HEK293 (cell line): ENCODE measurements at regions not wholly inside any gene's neighbourhood (a gene's known extent, or its start where the extent isn't known, plus 50 kb on each side); places are given as distances from the start of the nearest gene placed in this dataset.

ENCODE experiments used
- CTCF ChIA-PET: fragments of 350-600 bp; formaldehyde crosslinking; extraction: SDS; loops from one replicate; lab custom pipeline; 2021; ENCODE audit warnings: antibody characterized with exemption; lab: Yijun Ruan, JAX
- POLR2A ChIA-PET: fragments of 300-600 bp; formaldehyde crosslinking; extraction: SDS; loops from one replicate; lab custom pipeline; 2020; ENCODE audit warnings: antibody characterized with exemption, inconsistent platforms; lab: Yijun Ruan, JAX
- H3K27ac ChIP-seq: fragments of 200-500 bp; sonication (Bioruptor generic); 2 replicates; pipeline ENCODE4 v1.5.1; 2014; ENCODE audit warnings: low read depth, low read length, control low read depth, inconsistent platforms; ENCODE audit errors: extremely low read depth
- H3K36me3 ChIP-seq, 2 experiments: fragments of 200-500 bp in 1 of 2; sonication (Bioruptor generic) in 1 of 2; 1 replicate in 1 of 2; 2 replicates in 1 of 2; pipeline ENCODE4 v1.5.1; 2014 to 2017; ENCODE audit warnings: inconsistent platforms in 2 of 2, low read length in 2 of 2; ENCODE audit not compliant: control insufficient read depth in 2 of 2, insufficient read depth in 1 of 2
- H3K4me1 ChIP-seq: fragments of 200-500 bp; sonication (Bioruptor generic); 2 replicates; pipeline ENCODE4 v1.5.1; 2014; ENCODE audit warnings: mild to moderate bottlenecking, low read length, inconsistent platforms; ENCODE audit not compliant: control insufficient read depth, insufficient read depth
- H3K4me3 ChIP-seq: 2 replicates; pipeline ENCODE4 v1.5.1; 2011; ENCODE audit warnings: low read depth, mild to moderate bottlenecking, control low read depth, low read length, moderate library complexity
- H3K9me3 ChIP-seq: fragments of 200-500 bp; sonication (Bioruptor generic); 2 replicates; pipeline ENCODE4 v1.5.1; 2014; ENCODE audit warnings: low read depth, low read length, inconsistent platforms; ENCODE audit not compliant: control insufficient read depth, insufficient read depth
- GLI2 ChIP-seq: fragments of 450-650 bp; formaldehyde crosslinking; IDR thresholded peaks from 2 replicates; pipeline ENCODE4; 2017; ENCODE audit warnings: missing biosample characterization, missing genetic modification characterization, low read depth, borderline replicate concordance
- GLI4 ChIP-seq: fragments of 450-650 bp; formaldehyde crosslinking; IDR thresholded peaks from 2 replicates; pipeline ENCODE4 v1.5.1; 2016; ENCODE audit warnings: missing biosample characterization, missing genetic modification characterization
- GLIS2 ChIP-seq: fragments of 450-650 bp; formaldehyde crosslinking; IDR thresholded peaks from 2 replicates; pipeline ENCODE4 v1.5.1; 2016; ENCODE audit warnings: missing biosample characterization, missing genetic modification characterization
- MEIS1 ChIP-seq: sonication (generic); formaldehyde crosslinking; IDR thresholded peaks from 2 replicates; pipeline ENCODE4 v1.8.1; 2022; ENCODE audit warnings: missing genetic modification reagents, mild to moderate bottlenecking, borderline replicate concordance
- MYNN ChIP-seq: fragments of 450-650 bp; formaldehyde crosslinking; IDR thresholded peaks from 2 replicates; pipeline ENCODE4 v1.5.1; 2016; ENCODE audit warnings: missing biosample characterization, missing genetic modification characterization, borderline replicate concordance
- ZBTB11 ChIP-seq: fragments of 450-650 bp; formaldehyde crosslinking; conservative IDR thresholded peaks from 2 replicates; pipeline ENCODE4 v1.5.1; 2016; ENCODE audit warnings: low read depth, missing biosample characterization, missing genetic modification characterization
- ZBTB17 ChIP-seq: fragments of 450-650 bp; formaldehyde crosslinking; IDR thresholded peaks from 2 replicates; pipeline ENCODE4 v1.5.1; 2016; ENCODE audit warnings: missing biosample characterization, missing genetic modification characterization
- ZNF121 ChIP-seq: fragments of 450-650 bp; formaldehyde crosslinking; IDR thresholded peaks from 2 replicates; pipeline ENCODE4 v1.5.1; 2016; ENCODE audit warnings: missing biosample characterization, missing genetic modification characterization
- ZNF16 ChIP-seq: fragments of 450-650 bp; formaldehyde crosslinking; IDR thresholded peaks from 2 replicates; pipeline ENCODE4 v1.5.1; 2016; ENCODE audit warnings: low read depth, missing biosample characterization, missing genetic modification characterization
- ZNF292 ChIP-seq: fragments of 450-650 bp; formaldehyde crosslinking; IDR thresholded peaks from 2 replicates; pipeline ENCODE4 v1.5.1; 2016; ENCODE audit warnings: low read depth, missing biosample characterization, missing genetic modification characterization, borderline replicate concordance
- ZNF335 ChIP-seq: fragments of 450-650 bp; formaldehyde crosslinking; conservative IDR thresholded peaks from 2 replicates; pipeline ENCODE4 v1.5.1; 2016; ENCODE audit warnings: missing biosample characterization, missing genetic modification characterization
- ZNF416 ChIP-seq: fragments of 450-650 bp; formaldehyde crosslinking; IDR thresholded peaks from 2 replicates; pipeline ENCODE4 v1.5.1; 2016; ENCODE audit warnings: missing biosample characterization, missing genetic modification characterization
- ZNF426 ChIP-seq: fragments of 450-650 bp; formaldehyde crosslinking; IDR thresholded peaks from 2 replicates; pipeline ENCODE4 v1.5.1; 2017; ENCODE audit warnings: missing biosample characterization, missing genetic modification characterization, mild to moderate bottlenecking, inconsistent platforms, moderate library complexity
- ZNF48 ChIP-seq: fragments of 450-650 bp; formaldehyde crosslinking; IDR thresholded peaks from 2 replicates; pipeline ENCODE4 v1.5.1; 2016; ENCODE audit warnings: missing biosample characterization, missing genetic modification characterization
- ZNF558 ChIP-seq: fragments of 450-650 bp; formaldehyde crosslinking; IDR thresholded peaks from 2 replicates; pipeline ENCODE4 v1.5.1; 2016; ENCODE audit warnings: missing biosample characterization, missing genetic modification characterization
- ZNF629 ChIP-seq: fragments of 450-650 bp; formaldehyde crosslinking; IDR thresholded peaks from 2 replicates; pipeline ENCODE4 v1.5.1; 2017; ENCODE audit warnings: missing biosample characterization, missing genetic modification characterization
- ZNF704 ChIP-seq: fragments of 450-650 bp; formaldehyde crosslinking; IDR thresholded peaks from 2 replicates; pipeline ENCODE4 v1.5.1; 2016; ENCODE audit warnings: missing biosample characterization, missing genetic modification characterization
- ZNF707 ChIP-seq: fragments of 450-650 bp; formaldehyde crosslinking; IDR thresholded peaks from 2 replicates; pipeline ENCODE4 v1.5.1; 2016; ENCODE audit warnings: missing biosample characterization, missing genetic modification characterization
- TF ChIP-seq, protein P1 (sequence below): IDR thresholded peaks from 2 replicates; pipeline ENCODE4 v1.6.1; 2011; ENCODE audit warnings: mild to moderate bottlenecking, low read depth, low read length, borderline replicate concordance
- TF ChIP-seq, protein P2 (sequence below): fragments of 450-650 bp; formaldehyde crosslinking; IDR thresholded peaks from 2 replicates; pipeline ENCODE4 v1.5.1; 2016; ENCODE audit warnings: missing biosample characterization, missing genetic modification characterization
- TF ChIP-seq, protein P3 (sequence below): fragments of 450-650 bp; formaldehyde crosslinking; IDR thresholded peaks from 2 replicates; pipeline ENCODE4 v1.5.0; 2017; ENCODE audit warnings: missing biosample characterization, missing genetic modification characterization, borderline replicate concordance
- TF ChIP-seq, protein P4 (sequence below): fragments of 450-650 bp; formaldehyde crosslinking; IDR thresholded peaks from 2 replicates; pipeline ENCODE4 v1.5.1; 2016; ENCODE audit warnings: missing biosample characterization, missing genetic modification characterization

DNA sequence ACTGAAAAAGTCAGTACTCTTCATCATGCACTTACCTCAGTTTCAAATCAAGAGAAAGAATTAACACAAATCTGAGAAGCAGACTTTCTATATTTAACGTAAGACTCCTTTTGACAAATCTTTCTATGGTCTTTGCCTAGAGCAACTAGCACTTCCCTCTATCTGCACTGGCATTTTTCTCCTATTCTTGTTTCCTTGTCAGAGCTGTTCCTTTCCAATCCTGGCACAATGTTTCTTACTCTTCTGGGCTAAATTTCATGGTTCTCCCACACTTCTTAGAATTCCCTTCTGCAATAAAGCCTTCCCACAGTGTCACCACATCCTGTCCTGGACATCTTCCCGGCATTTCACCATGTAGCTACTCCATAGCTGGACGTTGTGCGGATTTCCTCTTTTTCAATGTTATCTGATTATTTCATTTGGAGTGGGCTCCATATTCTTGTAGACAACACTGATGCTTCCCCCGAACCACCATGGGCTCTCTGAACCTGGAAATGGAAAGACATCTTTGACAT, 144.7 kb upstream of the CTNNA2 start (continued):
- TF ChIP-seq, protein P1, sequence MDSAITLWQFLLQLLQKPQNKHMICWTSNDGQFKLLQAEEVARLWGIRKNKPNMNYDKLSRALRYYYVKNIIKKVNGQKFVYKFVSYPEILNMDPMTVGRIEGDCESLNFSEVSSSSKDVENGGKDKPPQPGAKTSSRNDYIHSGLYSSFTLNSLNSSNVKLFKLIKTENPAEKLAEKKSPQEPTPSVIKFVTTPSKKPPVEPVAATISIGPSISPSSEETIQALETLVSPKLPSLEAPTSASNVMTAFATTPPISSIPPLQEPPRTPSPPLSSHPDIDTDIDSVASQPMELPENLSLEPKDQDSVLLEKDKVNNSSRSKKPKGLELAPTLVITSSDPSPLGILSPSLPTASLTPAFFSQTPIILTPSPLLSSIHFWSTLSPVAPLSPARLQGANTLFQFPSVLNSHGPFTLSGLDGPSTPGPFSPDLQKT = no peak
- TF ChIP-seq GLIS2 (tag by site-specific recombination) (no peak), GLI4 (tag by site-specific recombination) (no peak)
- TF ChIP-seq, all 188 proteins: peak for 0

DNA sequence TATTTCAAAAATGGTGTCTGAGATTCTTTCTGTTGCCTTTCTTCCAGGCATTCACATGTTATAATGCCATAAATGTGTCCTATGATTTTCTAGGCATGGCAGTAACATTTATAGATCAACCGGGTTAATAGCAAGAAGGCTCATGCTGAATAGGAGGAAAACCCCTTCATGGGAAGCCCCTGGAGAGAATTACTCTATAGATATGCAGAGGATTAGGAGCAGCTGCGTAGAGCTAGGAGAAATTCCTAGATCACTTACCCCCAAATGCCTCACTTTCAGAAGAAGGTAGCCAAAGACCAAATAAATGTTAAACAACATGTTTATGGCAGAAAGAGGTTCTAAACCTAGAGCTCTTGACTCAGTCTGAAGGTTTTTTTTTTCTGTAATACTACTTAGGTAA, 153.4 kb upstream of the CTNNA2 start:
- Histone ChIP-seq H3K27ac (no peak overlapping the region), H3K9me3 (no peaks in the 10 kb centered on the region)
- no peak for TF ChIP-seq ZNF16 (tag by site-specific recombination)
- TF ChIP-seq ZNF335 = no peak
- TF ChIP-seq, protein P2, sequence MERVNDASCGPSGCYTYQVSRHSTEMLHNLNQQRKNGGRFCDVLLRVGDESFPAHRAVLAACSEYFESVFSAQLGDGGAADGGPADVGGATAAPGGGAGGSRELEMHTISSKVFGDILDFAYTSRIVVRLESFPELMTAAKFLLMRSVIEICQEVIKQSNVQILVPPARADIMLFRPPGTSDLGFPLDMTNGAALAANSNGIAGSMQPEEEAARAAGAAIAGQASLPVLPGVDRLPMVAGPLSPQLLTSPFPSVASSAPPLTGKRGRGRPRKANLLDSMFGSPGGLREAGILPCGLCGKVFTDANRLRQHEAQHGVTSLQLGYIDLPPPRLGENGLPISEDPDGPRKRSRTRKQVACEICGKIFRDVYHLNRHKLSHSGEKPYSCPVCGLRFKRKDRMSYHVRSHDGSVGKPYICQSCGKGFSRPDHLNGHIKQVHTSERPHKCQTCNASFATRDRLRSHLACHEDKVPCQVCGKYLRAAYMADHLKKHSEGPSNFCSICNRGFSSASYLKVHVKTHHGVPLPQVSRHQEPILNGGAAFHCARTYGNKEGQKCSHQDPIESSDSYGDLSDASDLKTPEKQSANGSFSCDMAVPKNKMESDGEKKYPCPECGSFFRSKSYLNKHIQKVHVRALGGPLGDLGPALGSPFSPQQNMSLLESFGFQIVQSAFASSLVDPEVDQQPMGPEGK (tag by site-specific recombination) = no peak
- TF ChIP-seq, all 188 proteins: peak for 0
- ChIA-PET CTCF (no interaction called here), POLR2A (no interaction called here)
- no peak overlapping the region for H3K4me3 ChIP-seq
- no peaks in the 10 kb centered on the region for H3K4me1 ChIP-seq
- H3K36me3 ChIP-seq = no peaks in the 10 kb centered on the region

GRCh38 chr2:79355569-79355968, 157.3 kb upstream of the CTNNA2 start:
- Histone ChIP-seq H3K4me3 (no peak overlapping the region), H3K36me3 (no peaks in the 10 kb centered on the region), H3K4me1 (no peaks in the 10 kb centered on the region), H3K27ac (no peak overlapping the region), H3K9me3 (no peaks in the 10 kb centered on the region)
- ChIA-PET CTCF (no interaction called here), POLR2A (no interaction called here)
- TF ChIP-seq ZNF629 (tag by site-specific recombination) = no peak
- TF ChIP-seq ZBTB17 (tag by site-specific recombination) = no peak
- no peak for TF ChIP-seq MYNN
- no peak for TF ChIP-seq ZNF426 (tag by site-specific recombination)
- TF ChIP-seq, protein P3, sequence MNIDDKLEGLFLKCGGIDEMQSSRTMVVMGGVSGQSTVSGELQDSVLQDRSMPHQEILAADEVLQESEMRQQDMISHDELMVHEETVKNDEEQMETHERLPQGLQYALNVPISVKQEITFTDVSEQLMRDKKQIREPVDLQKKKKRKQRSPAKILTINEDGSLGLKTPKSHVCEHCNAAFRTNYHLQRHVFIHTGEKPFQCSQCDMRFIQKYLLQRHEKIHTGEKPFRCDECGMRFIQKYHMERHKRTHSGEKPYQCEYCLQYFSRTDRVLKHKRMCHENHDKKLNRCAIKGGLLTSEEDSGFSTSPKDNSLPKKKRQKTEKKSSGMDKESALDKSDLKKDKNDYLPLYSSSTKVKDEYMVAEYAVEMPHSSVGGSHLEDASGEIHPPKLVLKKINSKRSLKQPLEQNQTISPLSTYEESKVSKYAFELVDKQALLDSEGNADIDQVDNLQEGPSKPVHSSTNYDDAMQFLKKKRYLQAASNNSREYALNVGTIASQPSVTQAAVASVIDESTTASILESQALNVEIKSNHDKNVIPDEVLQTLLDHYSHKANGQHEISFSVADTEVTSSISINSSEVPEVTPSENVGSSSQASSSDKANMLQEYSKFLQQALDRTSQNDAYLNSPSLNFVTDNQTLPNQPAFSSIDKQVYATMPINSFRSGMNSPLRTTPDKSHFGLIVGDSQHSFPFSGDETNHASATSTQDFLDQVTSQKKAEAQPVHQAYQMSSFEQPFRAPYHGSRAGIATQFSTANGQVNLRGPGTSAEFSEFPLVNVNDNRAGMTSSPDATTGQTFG (tag by site-specific recombination) = no peak
- TF ChIP-seq GLI2 = no peak
- no peak for TF ChIP-seq ZNF48 (tag by site-specific recombination)
- TF ChIP-seq, protein P4, sequence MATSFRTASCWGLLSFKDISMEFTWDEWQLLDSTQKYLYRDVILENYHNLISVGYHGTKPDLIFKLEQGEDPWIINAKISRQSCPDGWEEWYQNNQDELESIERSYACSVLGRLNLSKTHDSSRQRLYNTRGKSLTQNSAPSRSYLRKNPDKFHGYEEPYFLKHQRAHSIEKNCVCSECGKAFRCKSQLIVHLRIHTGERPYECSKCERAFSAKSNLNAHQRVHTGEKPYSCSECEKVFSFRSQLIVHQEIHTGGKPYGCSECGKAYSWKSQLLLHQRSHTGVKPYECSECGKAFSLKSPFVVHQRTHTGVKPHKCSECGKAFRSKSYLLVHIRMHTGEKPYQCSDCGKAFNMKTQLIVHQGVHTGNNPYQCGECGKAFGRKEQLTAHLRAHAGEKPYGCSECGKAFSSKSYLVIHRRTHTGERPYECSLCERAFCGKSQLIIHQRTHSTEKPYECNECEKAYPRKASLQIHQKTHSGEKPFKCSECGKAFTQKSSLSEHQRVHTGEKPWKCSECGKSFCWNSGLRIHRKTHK (tag by site-specific recombination) = no peak
- TF ChIP-seq ZNF707 (tag by site-specific recombination) = no peak
- TF ChIP-seq ZNF416 (tag by site-specific recombination) = no peak
- no peak for TF ChIP-seq MEIS1 (CRISPR knock-in tag)
- TF ChIP-seq ZNF558 (tag by site-specific recombination) = no peak
- no peak for TF ChIP-seq ZNF704 (tag by site-specific recombination)
- TF ChIP-seq GLI4 (tag by site-specific recombination) = no peak
- TF ChIP-seq ZNF121 (tag by site-specific recombination) = no peak
- TF ChIP-seq ZNF292 = no peak
- no peak for TF ChIP-seq ZBTB11 (tag by site-specific recombination)
